Endothelial cell (in vitro differentiated cells): ENCODE measurements at regions not wholly inside any gene's neighbourhood (a gene's known extent, or its start where the extent isn't known, plus 50 kb on each side); places are given as distances from the start of the nearest gene placed in this dataset.
"Not testable (repeated sequence)": the region's sequence is repeated elsewhere in the genome, so short reads cannot be mapped to it uniquely, and the experiment has no call there.

Experiments used
- DNase-seq: peaks from one replicate; pipeline ENCODE4 v3.0.0; 2021; ENCODE audit warnings: low spot score
- H3K27ac Mint-ChIP-seq: one replicate; pipeline ENCODE4 v1.8.0; 2021; ENCODE audit warnings: mixed read lengths, inconsistent platforms; ENCODE audit not compliant: unreplicated experiment
- H3K27me3 Mint-ChIP-seq: one replicate; pipeline ENCODE4 v1.8.0; 2021; ENCODE audit warnings: mild to moderate bottlenecking, moderate library complexity, mixed read lengths, inconsistent platforms; ENCODE audit not compliant: unreplicated experiment
- H3K36me3 Mint-ChIP-seq: one replicate; pipeline ENCODE4 v1.8.0; 2021; ENCODE audit warnings: mild to moderate bottlenecking, low read depth, mixed read lengths, inconsistent platforms; ENCODE audit not compliant: unreplicated experiment
- H3K4me1 Mint-ChIP-seq: one replicate; pipeline ENCODE4 v1.8.0; 2021; ENCODE audit warnings: mild to moderate bottlenecking, mixed read lengths, inconsistent platforms; ENCODE audit not compliant: unreplicated experiment
- H3K4me3 Mint-ChIP-seq: one replicate; pipeline ENCODE4 v1.8.0; 2021; ENCODE audit warnings: mild to moderate bottlenecking, mixed read lengths, inconsistent platforms; ENCODE audit not compliant: unreplicated experiment
- H3K9me3 Mint-ChIP-seq: one replicate; pipeline ENCODE4 v1.8.0; 2021; ENCODE audit warnings: mixed read lengths, inconsistent platforms; ENCODE audit not compliant: unreplicated experiment

DNA sequence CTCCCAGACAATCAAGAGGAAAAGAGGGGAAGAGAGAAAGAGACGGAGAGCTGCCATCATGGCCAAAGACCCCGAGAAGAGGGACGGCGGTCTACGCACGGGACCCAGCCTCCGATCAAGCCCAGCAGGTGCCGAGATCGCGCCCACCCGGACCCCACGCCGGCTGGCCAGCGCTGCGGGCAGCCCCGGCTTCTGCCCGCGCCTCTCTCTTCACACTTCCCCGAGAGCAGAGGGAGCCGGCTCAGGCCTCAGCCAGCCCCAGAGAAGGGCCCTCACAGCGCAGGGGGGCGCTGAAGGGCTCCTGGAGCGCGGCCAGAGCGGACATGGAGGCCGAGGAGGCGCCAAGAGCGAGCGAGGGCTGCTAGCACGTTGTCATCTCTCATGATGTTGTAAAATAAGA lies 613.7 kb downstream of the TUBA3C start:
- H3K4me3 Mint-ChIP-seq, H3K4me1 Mint-ChIP-seq, H3K9me3 Mint-ChIP-seq, DNase-seq, H3K27me3 Mint-ChIP-seq, H3K27ac Mint-ChIP-seq, H3K36me3 Mint-ChIP-seq: not testable (repeated sequence)
